SK-N-SH treated with all-trans-retinoic acid at 6 μM for 48 hours (cell line): ENCODE measurements at regions not wholly inside any gene's neighbourhood (a gene's known extent, or its start where the extent isn't known, plus 50 kb on each side); places are given as distances from the start of the nearest gene placed in this dataset.
A peak's percentile ranks its signal among the peaks of the same experiment; 100 is the strongest.

Source experiments
- ATAC-seq: fragments of 200-7000 bp; cut with Tn5 transposase; 3 replicates; pipeline ENCODE4 v1.9.1; 2020; ENCODE audit warnings: mild to moderate bottlenecking, moderate library complexity
- ARNTL ChIP-seq: fragments of 450-650 bp; formaldehyde crosslinking; IDR thresholded peaks from 2 replicates; pipeline ENCODE4 v1.5.0; 2020; ENCODE audit warnings: low read depth, mild to moderate bottlenecking, moderate library complexity, borderline replicate concordance
- BACH2 ChIP-seq: fragments of 250-450 bp; sonication (Bioruptor Pico); IDR thresholded peaks from 2 replicates; pipeline ENCODE4 v1.9.0; 2021; ENCODE audit warnings: mild to moderate bottlenecking, borderline replicate concordance
- CREB5 ChIP-seq: fragments of 250-450 bp; sonication (Bioruptor Pico); IDR thresholded peaks from 2 replicates; pipeline ENCODE4 v1.5.1; 2020; ENCODE audit warnings: low read depth, mild to moderate bottlenecking, moderate library complexity
- CSDC2 ChIP-seq: fragments of 250-450 bp; sonication (Bioruptor Pico); IDR thresholded peaks from 2 replicates; pipeline ENCODE4 v1.5.0; 2020; ENCODE audit warnings: mild to moderate bottlenecking, moderate library complexity
- CSRNP3 ChIP-seq: fragments of 250-450 bp; sonication (Bioruptor Pico); IDR thresholded peaks from 2 replicates; pipeline ENCODE4 v1.5.1; 2021; ENCODE audit warnings: mild to moderate bottlenecking, moderate library complexity
- ESRRG ChIP-seq: fragments of 250-450 bp; sonication (Bioruptor Pico); IDR thresholded peaks from 2 replicates; pipeline ENCODE4 v1.6.1; 2021; ENCODE audit warnings: mild to moderate bottlenecking
- GLIS3 ChIP-seq: fragments of 250-450 bp; sonication (Bioruptor Pico); IDR thresholded peaks from 2 replicates; pipeline ENCODE4 v1.5.0; 2020; ENCODE audit warnings: mild to moderate bottlenecking, moderate library complexity
- ISL1 ChIP-seq: fragments of 250-450 bp; sonication (Bioruptor Pico); IDR thresholded peaks from 2 replicates; pipeline ENCODE4 v2.1.2; 2022; ENCODE audit warnings: mild to moderate bottlenecking, moderate library complexity
- OSR1 ChIP-seq: fragments of 250-450 bp; sonication (Bioruptor Pico); IDR thresholded peaks from 2 replicates; pipeline ENCODE4 v1.8.0; 2022; ENCODE audit warnings: moderate library complexity, mild to moderate bottlenecking, inconsistent platforms
- PATZ1 ChIP-seq: fragments of 250-450 bp; sonication (Bioruptor Pico); IDR thresholded peaks from 2 replicates; pipeline ENCODE4 v1.8.0; 2020; ENCODE audit warnings: mild to moderate bottlenecking, moderate library complexity, borderline replicate concordance
- POU6F1 ChIP-seq: fragments of 250-450 bp; sonication (Bioruptor Pico); IDR thresholded peaks from 2 replicates; pipeline ENCODE4 v1.8.0; 2021; ENCODE audit warnings: low read depth, mild to moderate bottlenecking, moderate library complexity, borderline replicate concordance
- PPARA ChIP-seq: fragments of 250-450 bp; sonication (Bioruptor Pico); IDR thresholded peaks from 2 replicates; pipeline ENCODE4 v1.5.0; 2020; ENCODE audit warnings: mild to moderate bottlenecking, borderline replicate concordance
- RARB ChIP-seq: fragments of 250-450 bp; sonication (Bioruptor Pico); IDR thresholded peaks from 2 replicates; pipeline ENCODE4 v1.8.0; 2021; ENCODE audit warnings: mild to moderate bottlenecking, moderate library complexity
- SNAI2 ChIP-seq: fragments of 250-450 bp; sonication (Bioruptor Pico); IDR thresholded peaks from 2 replicates; pipeline ENCODE4 v1.5.0; 2020; ENCODE audit warnings: mild to moderate bottlenecking, moderate library complexity
- TCF4 ChIP-seq: fragments of 250-450 bp; sonication (Bioruptor Pico); IDR thresholded peaks from 2 replicates; pipeline ENCODE4 v1.8.0; 2021; ENCODE audit warnings: mild to moderate bottlenecking, moderate library complexity, borderline replicate concordance
- TOX ChIP-seq: fragments of 250-450 bp; sonication (Bioruptor Pico); IDR thresholded peaks from 2 replicates; pipeline ENCODE4 v1.8.0; 2021; ENCODE audit warnings: mild to moderate bottlenecking, moderate library complexity, borderline replicate concordance
- TSHZ2 ChIP-seq: fragments of 250-450 bp; sonication (Bioruptor Pico); IDR thresholded peaks from 2 replicates; pipeline ENCODE4 v1.5.0; 2020; ENCODE audit warnings: mild to moderate bottlenecking, moderate library complexity
- ZFP30 ChIP-seq: fragments of 450-650 bp; formaldehyde crosslinking; IDR thresholded peaks from 2 replicates; pipeline ENCODE4 v1.5.0; 2022; ENCODE audit warnings: mild to moderate bottlenecking, moderate library complexity
- ZNF565 ChIP-seq: fragments of 450-650 bp; formaldehyde crosslinking; conservative IDR thresholded peaks from 2 replicates; pipeline ENCODE4 v1.5.0; 2020; ENCODE audit warnings: low read depth, mild to moderate bottlenecking, moderate library complexity
- ZNF8 ChIP-seq: fragments of 450-650 bp; formaldehyde crosslinking; IDR thresholded peaks from 2 replicates; pipeline ENCODE4 v1.5.0; 2020; ENCODE audit warnings: mild to moderate bottlenecking, moderate library complexity

- TF ChIP-seq SNAI2 (CRISPR knock-in tag) (no peak), PPARA (no peak), ZFP30 (CRISPR knock-in tag) (no peak), ZNF565 (CRISPR knock-in tag) (no peak)
These were observed 72.0 kb downstream of the ACTBL2 start (continued) for GRCh38 chr5:57410374-57411320.

GRCh38 chr5:57408714-57409113, 73.9 kb downstream of the ACTBL2 start:
- peak; percentile 41; the same call in 2 of the 3 replicates for ATAC-seq
- no peak for TF ChIP-seq SNAI2 (CRISPR knock-in tag)
- TF ChIP-seq CSDC2 (CRISPR knock-in tag), result no peak
- no peak for TF ChIP-seq POU6F1 (CRISPR knock-in tag)
- TF ChIP-seq ZFP30 (CRISPR knock-in tag), result no peak
- TF ChIP-seq GLIS3 (CRISPR knock-in tag), result no peak
- no peak for TF ChIP-seq ARNTL
- no peak for TF ChIP-seq CREB5
- no peak for TF ChIP-seq RARB (CRISPR knock-in tag)
- TF ChIP-seq OSR1 (CRISPR knock-in tag), result no peak
- TF ChIP-seq PPARA, result no peak
- no peak for TF ChIP-seq ZNF8 (CRISPR knock-in tag)
- TF ChIP-seq ISL1 (CRISPR knock-in tag), result no peak
- no peak for TF ChIP-seq ESRRG (CRISPR knock-in tag)
- TF ChIP-seq TOX (CRISPR knock-in tag), result no peak
- TF ChIP-seq PATZ1 (CRISPR knock-in tag), result no peak
- TF ChIP-seq ZNF565 (CRISPR knock-in tag), result no peak
- no peak for TF ChIP-seq TCF4
- no peak for TF ChIP-seq CSRNP3 (CRISPR knock-in tag)

- ATAC-seq, result no peak
- TF ChIP-seq PATZ1 (CRISPR knock-in tag) (no peak), OSR1 (CRISPR knock-in tag) (no peak), ISL1 (CRISPR knock-in tag) (no peak), ZNF565 (CRISPR knock-in tag) (no peak), BACH2 (no peak), PPARA (no peak), CSRNP3 (CRISPR knock-in tag) (no peak), CSDC2 (CRISPR knock-in tag) (no peak), ESRRG (CRISPR knock-in tag) (no peak), TCF4 (no peak), TSHZ2 (no peak), ZFP30 (CRISPR knock-in tag) (no peak), POU6F1 (CRISPR knock-in tag) (no peak)
These were observed 74.3 kb downstream of the ACTBL2 start for GRCh38 chr5:57408285-57408684.
